Mucosa of rectum (tissue), 2 donors: ENCODE measurements at regions not wholly inside any gene's neighbourhood (a gene's known extent, or its start where the extent isn't known, plus 50 kb on each side); places are given as distances from the start of the nearest gene placed in this dataset.
"Not testable (repeated sequence)": the region's sequence is repeated elsewhere in the genome, so short reads cannot be mapped to it uniquely, and the experiment has no call there.

Experiments used
- H3K27ac ChIP-seq, 2 donors: one replicate each; pipeline ENCODE4 v1.7.0; 2013; ENCODE audit warnings: inconsistent platforms in 2 of 2, low read depth in 2 of 2, low read length in 2 of 2
- H3K27me3 ChIP-seq, 2 donors: one replicate each; pipeline ENCODE4 v1.7.0; 2013; ENCODE audit warnings: low read length in 2 of 2; ENCODE audit not compliant: control insufficient read depth in 2 of 2, insufficient read depth in 2 of 2
- H3K36me3 ChIP-seq, 2 donors: one replicate each; pipeline ENCODE4 v1.7.0; 2013; ENCODE audit warnings: low read length in 2 of 2; ENCODE audit not compliant: control insufficient read depth in 2 of 2, insufficient read depth in 2 of 2
- H3K4me1 ChIP-seq, 2 donors: one replicate each; pipeline ENCODE4 v1.7.0; 2013; ENCODE audit warnings: low read length in 2 of 2, mild to moderate bottlenecking in 1 of 2; ENCODE audit not compliant: control insufficient read depth in 2 of 2, insufficient read depth in 2 of 2
- H3K4me3 ChIP-seq, 2 donors: one replicate each; pipeline ENCODE4 v1.7.0; 2013; ENCODE audit warnings: low read length in 2 of 2
- H3K9ac ChIP-seq, 2 donors: one replicate each; pipeline ENCODE4 v1.7.0; 2013; ENCODE audit warnings: low read length in 2 of 2, low read depth in 1 of 2, mild to moderate bottlenecking in 1 of 2
- H3K9me3 ChIP-seq, 2 donors: one replicate each; pipeline ENCODE4 v1.7.0; 2013; ENCODE audit warnings: low read length in 2 of 2; ENCODE audit not compliant: control insufficient read depth in 2 of 2
- donor health status: healthy.
- donor health status: Normal muscosa, but diverticular disease.

GRCh38 chr22:17298805-17299502, 70.3 kb upstream of the CECR2 start:
- not testable (repeated sequence) for H3K27ac ChIP-seq, H3K36me3 ChIP-seq, H3K4me3 ChIP-seq, H3K27me3 ChIP-seq, H3K9me3 ChIP-seq, H3K4me1 ChIP-seq, H3K9ac ChIP-seq

- H3K36me3 ChIP-seq = no peaks in the 10 kb centered on the region
- H3K27ac ChIP-seq = no peak overlapping the region
- H3K4me1 ChIP-seq = no peaks in the 10 kb centered on the region
- H3K9ac ChIP-seq = no peak overlapping the region
- no peak overlapping the region for H3K4me3 ChIP-seq
- H3K27me3 ChIP-seq = peaks cover 0 to 2% of the 10 kb centered on the region in 2 donors
- no peaks in the 10 kb centered on the region for H3K9me3 ChIP-seq
Measured at GRCh38 chr22:17285656-17286055, 66.4 kb upstream of the ADA2 start.

GRCh38 chr22:17284888-17285287, 65.7 kb upstream of the ADA2 start:
- Histone ChIP-seq H3K27ac (no peak overlapping the region), H3K4me1 (no peaks in the 10 kb centered on the region), H3K4me3 (no peak overlapping the region), H3K9me3 (no peaks in the 10 kb centered on the region), H3K9ac (no peak overlapping the region), H3K27me3 (peaks cover 0 to 2% of the 10 kb centered on the region in 2 donors), H3K36me3 (no peaks in the 10 kb centered on the region)

GRCh38 chr22:17284466-17284865, 65.2 kb upstream of the ADA2 start:
- H3K27ac ChIP-seq = no peak overlapping the region
- peaks cover 0 to 2% of the 10 kb centered on the region in 2 donors for H3K27me3 ChIP-seq
- H3K4me3 ChIP-seq = no peak overlapping the region
- H3K9ac ChIP-seq = no peak overlapping the region
- no peaks in the 10 kb centered on the region for H3K36me3 ChIP-seq
- no peaks in the 10 kb centered on the region for H3K4me1 ChIP-seq
- H3K9me3 ChIP-seq = no peaks in the 10 kb centered on the region

- not testable (repeated sequence) for H3K9me3 ChIP-seq, H3K27me3 ChIP-seq, H3K27ac ChIP-seq, H3K36me3 ChIP-seq, H3K4me1 ChIP-seq, H3K4me3 ChIP-seq, H3K9ac ChIP-seq
Measured at GRCh38 chr22:17283865-17284264, 64.6 kb upstream of the ADA2 start.

- no peak overlapping the region for H3K27ac ChIP-seq
- no peaks in the 10 kb centered on the region for H3K36me3 ChIP-seq
- no peak overlapping the region for H3K9ac ChIP-seq
- H3K27me3 ChIP-seq = peaks cover 0 to 2% of the 10 kb centered on the region in 2 donors
- no peak overlapping the region for H3K4me3 ChIP-seq
- H3K4me1 ChIP-seq = no peaks in the 10 kb centered on the region
- H3K9me3 ChIP-seq = no peaks in the 10 kb centered on the region
Measured at GRCh38 chr22:17283423-17283822, 64.2 kb upstream of the ADA2 start.

GRCh38 chr22:17281440-17281841, 62.2 kb upstream of the ADA2 start:
- no peaks in the 10 kb centered on the region for H3K9me3 ChIP-seq
- H3K9ac ChIP-seq = no peak overlapping the region
- H3K4me1 ChIP-seq = no peaks in the 10 kb centered on the region
- H3K36me3 ChIP-seq = no peaks in the 10 kb centered on the region
- H3K4me3 ChIP-seq = no peak overlapping the region
- H3K27me3 ChIP-seq = peaks cover 0 to 2% of the 10 kb centered on the region in 2 donors
- H3K27ac ChIP-seq = no peak overlapping the region

GRCh38 chr22:17281026-17281425, 61.8 kb upstream of the ADA2 start:
- no peaks in the 10 kb centered on the region for H3K9me3 ChIP-seq
- H3K27me3 ChIP-seq = peaks cover 0 to 2% of the 10 kb centered on the region in 2 donors
- H3K36me3 ChIP-seq = no peaks in the 10 kb centered on the region
- H3K4me1 ChIP-seq = no peaks in the 10 kb centered on the region
- H3K4me3 ChIP-seq = no peak overlapping the region
- H3K27ac ChIP-seq = no peak overlapping the region
- no peak overlapping the region for H3K9ac ChIP-seq

GRCh38 chr22:17272511-17272991, 53.3 kb upstream of the ADA2 start:
- no peak overlapping the region for H3K9ac ChIP-seq

GRCh38 chr22:17271711-17272451, 52.6 kb upstream of the ADA2 start:
- Histone ChIP-seq H3K27me3 (no peaks in the 10 kb centered on the region), H3K4me1 (peaks cover 10 to 16% of the 10 kb centered on the region in 2 donors), H3K4me3 (no peak overlapping the region), H3K27ac (no peak overlapping the region), H3K9ac (no peak overlapping the region), H3K9me3 (no peaks in the 10 kb centered on the region), H3K36me3 (no peaks in the 10 kb centered on the region)

More at GRCh38 chr22:17272511-17272991, 53.3 kb upstream of the ADA2 start:
- H3K27me3 ChIP-seq = no peaks in the 10 kb centered on the region
- H3K9me3 ChIP-seq = no peaks in the 10 kb centered on the region
- H3K27ac ChIP-seq = no peak overlapping the region
- peaks cover 5 to 13% of the 10 kb centered on the region in 2 donors for H3K4me1 ChIP-seq
- no peaks in the 10 kb centered on the region for H3K36me3 ChIP-seq
- H3K4me3 ChIP-seq = no peak overlapping the region
